ENCODE measurements at regions not wholly inside any gene's neighbourhood (a gene's known extent, or its start where the extent isn't known, plus 50 kb on each side); places are given as distances from the start of the nearest gene placed in this dataset.

DNA sequence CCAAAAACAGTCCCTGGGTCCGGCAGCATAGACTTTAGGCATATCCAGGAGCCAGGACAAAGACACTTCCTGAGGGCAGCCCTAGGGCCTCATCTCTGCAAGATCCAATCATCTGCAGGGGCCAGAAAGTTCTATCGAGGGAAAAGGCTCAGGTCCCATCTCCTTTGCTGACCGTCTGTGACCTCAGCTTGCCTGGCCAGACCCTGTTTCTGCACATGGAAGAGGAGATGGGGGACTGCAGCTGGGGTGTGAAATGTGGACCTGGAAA is 51.0 kb upstream of the FCN1 start:
- Histone ChIP-seq H3K4me3 (no peak overlapping the region), H3K27me3 (replicated peaks in 1 of 2; ENCODE audit: control insufficient read depth in 2 of 2, insufficient read depth in 2 of 2, low read length in 1 of 2) (no peaks in the 10 kb centered on the region; a peak in 2 of 4 replicates), H3K27ac (ENCODE audit: control insufficient read depth, insufficient read depth) (no peak overlapping the region), H3K4me1 (ENCODE audit: control insufficient read depth, insufficient read depth, low read length) (no peaks in the 10 kb centered on the region), H3K9me3 (replicated peaks; ENCODE audit: control insufficient read depth, insufficient read depth, low read length) (no peaks in the 10 kb centered on the region), H3K79me2 (ENCODE audit: control insufficient read depth, insufficient read depth, low read length) (no peaks in the 10 kb centered on the region), H3K4me2 (ENCODE audit: control insufficient read depth, insufficient read depth) (no peak overlapping the region), H3K9ac (ENCODE audit: control insufficient read depth, insufficient read depth, low read length) (no peak overlapping the region), H3K36me3 (ENCODE audit: control insufficient read depth in 2 of 2, insufficient read depth in 2 of 2, low read length in 1 of 2) (no peaks in the 10 kb centered on the region), H4K20me1 (ENCODE audit: control insufficient read depth, insufficient read depth) (no peaks in the 10 kb centered on the region), H2AFZ (ENCODE audit: control insufficient read depth, low read depth, low read length) (no peak overlapping the region)
- ChIA-PET POLR2A (no interaction called here), SMC1A (ENCODE audit: uncharacterized antibody, unreplicated experiment) (no interaction called here), RAD21 (ENCODE audit: unreplicated experiment) (no interaction called here), CTCF (no interaction called here)
- no TSS peak for BruUV-seq (replicated peaks)
- ATAC-seq (no peak), FAIRE-seq (no peak), DNase-seq (ENCODE audit: low read depth, low spot score) (no peak)
- TF ChIP-seq MEF2A (IDR thresholded peaks at IDR 0.05; ENCODE audit: insufficient read depth, low read depth, low read length), result no peak
- TF ChIP-seq, protein P1, sequence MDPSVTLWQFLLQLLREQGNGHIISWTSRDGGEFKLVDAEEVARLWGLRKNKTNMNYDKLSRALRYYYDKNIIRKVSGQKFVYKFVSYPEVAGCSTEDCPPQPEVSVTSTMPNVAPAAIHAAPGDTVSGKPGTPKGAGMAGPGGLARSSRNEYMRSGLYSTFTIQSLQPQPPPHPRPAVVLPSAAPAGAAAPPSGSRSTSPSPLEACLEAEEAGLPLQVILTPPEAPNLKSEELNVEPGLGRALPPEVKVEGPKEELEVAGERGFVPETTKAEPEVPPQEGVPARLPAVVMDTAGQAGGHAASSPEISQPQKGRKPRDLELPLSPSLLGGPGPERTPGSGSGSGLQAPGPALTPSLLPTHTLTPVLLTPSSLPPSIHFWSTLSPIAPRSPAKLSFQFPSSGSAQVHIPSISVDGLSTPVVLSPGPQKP (IDR thresholded peaks at IDR 0.05; ENCODE audit: low read depth, low read length), result no peak
- TF ChIP-seq, protein P2, sequence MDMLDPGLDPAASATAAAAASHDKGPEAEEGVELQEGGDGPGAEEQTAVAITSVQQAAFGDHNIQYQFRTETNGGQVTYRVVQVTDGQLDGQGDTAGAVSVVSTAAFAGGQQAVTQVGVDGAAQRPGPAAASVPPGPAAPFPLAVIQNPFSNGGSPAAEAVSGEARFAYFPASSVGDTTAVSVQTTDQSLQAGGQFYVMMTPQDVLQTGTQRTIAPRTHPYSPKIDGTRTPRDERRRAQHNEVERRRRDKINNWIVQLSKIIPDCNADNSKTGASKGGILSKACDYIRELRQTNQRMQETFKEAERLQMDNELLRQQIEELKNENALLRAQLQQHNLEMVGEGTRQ (IDR thresholded peaks at IDR 0.05; ENCODE audit: borderline replicate concordance, low read depth, low read length), result no peak
- no peak for TF ChIP-seq POU2F2 (IDR thresholded peaks at IDR 0.05; ENCODE audit: borderline replicate concordance, low read depth, low read length)
- TF ChIP-seq TCF3 (IDR thresholded peaks at IDR 0.05; ENCODE audit: borderline replicate concordance, insufficient read depth, low read depth, low read length), result no peak
- TF ChIP-seq ZNF274 (IDR thresholded peaks at IDR 0.05; ENCODE audit: insufficient read depth, insufficient read length), result no peak
- no peak for TF ChIP-seq SREBF1 (IDR thresholded peaks at IDR 0.05; ENCODE audit: low read length)
- 24% methylated on average over 3 of the region's 3 CpGs for WGBS (ENCODE audit: insufficient coverage, insufficient replicate concordance, low lambda C conversion rate, missing lambda C conversion rate)
- in situ Hi-C loops (cut with MboI) (no loop called here), intact Hi-C loops (cut with micrococcal nuclease; ENCODE audit: unreplicated experiment) (no loop called here)
